HG03175 (cell line): ENCODE measurements at regions not wholly inside any gene's neighbourhood (a gene's known extent, or its start where the extent isn't known, plus 50 kb on each side); places are given as distances from the start of the nearest gene placed in this dataset.
"Not testable (repeated sequence)": the region's sequence is repeated elsewhere in the genome, so short reads cannot be mapped to it uniquely, and the experiment has no call there.

Experiments
- ATAC-seq: cut with Tn5 transposase; IDR thresholded peaks from one replicate; pipeline ENCODE4 v1.9.1; 2021; ENCODE audit warnings: mild to moderate bottlenecking, moderate library complexity; ENCODE audit not compliant: unreplicated experiment

DNA sequence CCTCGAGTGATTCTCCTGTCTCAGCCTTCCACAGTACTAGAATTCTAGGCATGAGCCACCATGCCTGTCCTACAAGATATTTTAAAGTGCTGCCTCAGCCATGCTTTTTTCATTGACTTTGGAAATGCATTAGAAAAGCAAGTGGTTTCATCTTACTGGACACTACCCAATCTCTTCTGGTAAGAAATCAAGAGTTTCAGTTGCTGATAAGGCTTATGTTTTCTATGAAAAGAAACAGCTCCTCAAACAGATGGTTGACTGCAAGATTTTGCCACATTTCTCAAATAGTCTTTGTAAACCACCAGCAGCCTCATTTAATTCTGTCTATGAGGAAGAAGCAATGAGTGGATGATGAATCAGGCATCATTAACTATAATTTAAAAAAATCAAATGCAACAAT, 264.5 kb upstream of the LRP1B start:
- ATAC-seq: no peak

DNA sequence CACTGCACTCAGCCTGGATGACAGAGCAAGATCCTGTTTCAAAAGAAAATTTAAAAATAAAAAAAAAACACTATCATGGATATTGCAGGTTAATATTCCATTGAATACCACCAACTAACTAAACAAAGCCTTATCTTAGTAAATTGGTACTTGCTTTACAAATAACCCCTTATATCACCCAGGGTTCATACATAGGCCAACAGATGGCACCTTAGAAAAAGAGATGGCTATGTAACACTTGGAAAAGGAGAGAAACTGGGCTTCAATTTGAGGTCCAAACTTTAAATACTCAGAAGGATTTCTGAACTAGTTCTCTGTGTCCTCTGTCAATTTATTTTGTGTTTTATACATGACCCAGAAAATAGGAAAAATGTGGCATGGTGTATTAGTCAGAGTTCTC, 249.6 kb upstream of the LRP1B start:
- no peak for ATAC-seq

DNA sequence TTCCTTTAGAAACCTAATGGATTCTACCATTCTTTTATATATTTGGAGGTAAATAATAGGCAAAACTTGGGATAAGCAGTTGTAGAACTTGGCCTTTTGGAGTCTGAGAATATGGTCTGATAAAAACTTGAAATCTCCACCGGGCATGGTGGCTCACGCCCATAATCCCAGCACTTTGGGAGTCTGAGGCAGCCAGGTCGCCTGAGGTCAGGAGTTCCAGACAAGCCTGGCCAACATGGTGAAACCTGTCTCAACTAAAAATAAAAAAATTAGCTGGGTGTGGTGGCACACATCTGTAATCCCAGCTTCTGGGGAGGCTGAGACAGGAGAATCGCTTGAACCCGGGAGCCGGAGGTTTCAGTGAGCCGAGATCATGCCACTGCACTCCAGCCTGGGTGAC, 231.3 kb upstream of the LRP1B start:
- not testable (repeated sequence) for ATAC-seq

DNA sequence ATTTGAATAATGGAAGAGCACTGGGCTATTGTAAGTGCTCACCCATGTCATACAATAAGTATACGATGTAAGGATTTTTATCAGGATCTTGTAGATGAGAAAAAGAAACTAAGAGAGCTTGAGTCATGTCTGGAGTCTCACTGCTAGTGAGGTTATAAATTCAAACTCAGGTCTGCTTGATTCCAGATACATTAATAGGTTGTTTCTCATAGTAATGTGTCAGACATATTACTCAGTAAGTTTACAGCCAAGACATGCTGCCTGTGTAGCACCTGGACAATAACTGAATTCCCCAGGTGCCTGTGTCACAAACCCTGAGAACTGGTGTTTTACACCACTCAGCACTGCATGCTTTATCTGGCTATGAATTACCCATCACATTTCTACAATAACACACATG, 216.9 kb upstream of the LRP1B start:
- ATAC-seq: no peak

DNA sequence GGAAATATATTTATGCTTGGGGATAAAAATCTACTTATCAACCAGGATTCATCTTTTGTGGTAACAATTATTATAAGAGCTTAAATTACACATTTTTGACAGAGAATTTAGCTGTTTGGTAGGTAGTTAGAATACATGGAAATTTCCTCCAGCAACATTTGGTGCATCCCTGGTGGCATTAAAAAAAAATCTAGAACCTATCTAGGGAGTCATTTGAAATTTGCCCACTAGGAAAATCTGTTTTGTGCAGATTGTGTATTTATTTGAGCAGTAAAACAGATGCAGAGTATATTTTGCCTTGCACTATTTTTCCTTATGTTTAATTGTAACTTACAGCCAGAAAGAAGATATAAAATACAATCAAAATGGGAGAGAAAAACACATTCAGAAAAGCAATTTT, 208.4 kb upstream of the LRP1B start:
- ATAC-seq: no peak

DNA sequence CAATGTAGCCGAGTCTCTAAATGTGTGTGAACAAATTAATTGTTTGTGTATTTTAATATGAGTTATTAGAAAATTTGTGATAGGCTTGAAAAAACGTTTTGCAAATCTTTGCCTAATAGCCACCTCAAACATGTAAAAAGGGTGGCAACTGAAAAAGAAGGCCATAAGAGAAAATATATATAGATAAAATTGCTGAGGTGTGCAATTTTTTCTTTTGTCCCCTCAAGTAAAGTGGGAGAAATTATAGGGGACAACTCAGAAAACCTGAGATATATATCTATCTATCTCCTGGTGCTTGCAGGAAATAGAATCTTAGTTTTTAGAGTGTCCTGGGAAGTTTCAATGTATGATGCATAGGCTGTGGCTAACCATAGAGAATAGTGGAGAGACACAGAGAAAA, 201.4 kb upstream of the LRP1B start:
- ATAC-seq: no peak

DNA sequence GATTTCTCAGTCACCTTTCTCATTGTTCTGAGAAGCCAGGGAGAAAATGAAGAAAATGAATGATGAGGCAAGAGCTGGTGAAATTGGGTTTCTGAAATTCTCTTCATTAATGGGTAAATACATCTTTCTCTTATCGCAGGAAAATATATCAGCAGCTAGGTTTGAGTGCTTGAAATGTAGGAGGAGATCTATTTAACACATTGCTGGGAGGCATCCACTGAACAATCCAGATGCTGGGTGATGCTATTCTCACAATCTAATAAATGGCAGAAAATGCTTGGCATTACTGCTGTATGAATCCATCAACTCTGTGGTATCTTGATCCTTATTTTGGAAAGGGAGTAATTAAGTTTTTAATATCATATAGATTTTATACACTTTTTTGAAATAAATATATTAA, 199.6 kb upstream of the LRP1B start:
- no peak for ATAC-seq

DNA sequence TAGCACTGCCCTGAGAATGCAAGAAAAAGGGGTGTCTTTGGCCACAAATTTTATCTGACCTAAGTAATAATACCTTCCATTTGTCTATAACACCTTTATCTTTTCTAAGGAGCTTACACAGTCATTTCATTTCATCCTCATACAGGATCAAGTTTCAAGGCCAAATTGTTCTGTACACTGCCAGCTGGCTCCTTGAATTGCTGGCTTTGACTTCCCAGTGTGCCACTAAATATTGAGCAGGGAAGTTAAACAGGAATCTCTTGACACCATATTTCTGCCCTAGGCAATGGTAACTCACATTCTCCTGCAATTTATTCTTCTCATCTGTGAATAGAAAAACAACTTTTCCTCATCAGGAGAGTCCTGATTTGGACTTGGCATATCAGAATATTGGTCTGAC, 195.1 kb upstream of the LRP1B start:
- no peak for ATAC-seq

DNA sequence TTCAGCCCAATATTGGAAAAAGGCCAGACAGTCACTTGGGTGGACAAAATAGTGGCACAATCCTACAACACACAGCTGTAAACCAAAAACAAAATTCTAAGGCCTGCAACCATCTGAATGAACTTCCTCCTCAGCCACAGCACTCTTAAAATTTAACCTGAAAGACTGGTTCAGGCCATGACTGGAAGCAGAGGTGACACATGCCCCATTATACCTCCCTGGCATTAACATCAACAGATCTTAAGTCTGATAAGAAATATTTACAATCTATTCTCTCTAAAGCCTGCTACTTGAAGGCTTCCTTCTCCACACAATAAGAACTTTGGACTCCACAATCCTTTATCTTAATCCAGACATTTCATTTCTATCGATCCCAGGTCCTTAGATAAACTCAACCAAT, 192.4 kb upstream of the LRP1B start:
- no peak for ATAC-seq

DNA sequence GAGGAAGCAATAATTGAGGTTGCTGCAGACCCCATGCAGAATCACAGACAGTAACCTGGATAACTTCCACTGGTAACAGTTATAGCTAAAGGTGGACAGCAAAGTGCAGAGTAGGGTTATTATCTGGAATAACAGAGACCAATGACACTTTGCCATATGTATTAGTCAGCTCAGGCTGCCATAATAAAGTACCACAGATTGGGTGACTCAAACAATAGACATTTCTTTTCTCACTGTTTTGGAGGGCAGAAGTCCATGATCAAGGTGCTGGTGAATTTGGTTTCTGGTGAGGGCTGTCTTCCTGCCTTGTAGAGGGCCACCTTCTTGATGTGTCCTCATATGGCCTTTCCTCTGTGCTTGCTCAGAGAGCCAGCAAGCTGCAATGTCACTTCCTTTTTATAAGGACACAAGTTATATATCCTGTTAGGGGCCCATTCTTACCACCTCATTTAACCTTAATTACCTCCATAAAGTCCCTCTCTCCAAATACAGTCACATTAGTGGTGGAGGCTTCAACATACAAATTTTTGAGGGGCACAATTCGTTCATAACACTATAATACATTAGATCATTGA, 191.0 kb upstream of the LRP1B start:
- no peak for ATAC-seq

DNA sequence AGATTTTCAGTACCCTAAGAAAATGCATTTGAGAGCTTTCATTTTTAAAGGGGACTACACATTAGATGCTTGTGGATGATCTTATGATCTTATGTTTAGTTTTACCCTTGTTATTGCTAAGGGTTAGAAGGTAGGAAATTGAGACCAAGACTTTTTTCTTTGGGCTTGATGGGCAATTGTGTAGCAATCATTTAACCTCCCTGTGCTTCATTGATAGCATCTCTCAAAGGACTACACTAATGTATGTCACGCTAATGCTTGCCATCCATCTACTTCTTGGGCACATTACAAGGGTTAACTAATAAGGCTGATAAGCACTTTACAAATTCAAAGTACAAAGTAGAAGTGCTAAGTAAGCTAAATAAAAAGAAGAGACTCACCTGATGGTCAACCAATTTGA, 189.3 kb upstream of the LRP1B start:
- no peak for ATAC-seq

DNA sequence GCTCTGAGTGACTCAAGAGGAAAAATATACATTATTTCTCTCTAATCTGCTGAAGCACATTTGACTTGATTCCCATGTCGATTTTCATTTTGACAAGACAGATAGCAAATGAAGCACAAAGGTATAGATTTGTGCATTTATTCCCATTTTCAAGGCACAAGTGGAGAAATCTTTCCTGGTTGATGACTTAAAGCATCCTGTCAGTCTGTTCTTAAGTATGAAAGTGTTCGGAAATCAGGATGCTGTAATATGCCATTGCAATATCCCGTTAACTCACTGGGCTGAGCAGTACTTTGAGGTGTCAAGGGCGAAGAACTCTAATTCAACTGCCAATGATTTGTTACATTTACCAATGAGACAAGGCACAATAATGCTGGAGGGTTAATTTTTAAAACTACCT, 185.2 kb upstream of the LRP1B start:
- ATAC-seq: no peak

DNA sequence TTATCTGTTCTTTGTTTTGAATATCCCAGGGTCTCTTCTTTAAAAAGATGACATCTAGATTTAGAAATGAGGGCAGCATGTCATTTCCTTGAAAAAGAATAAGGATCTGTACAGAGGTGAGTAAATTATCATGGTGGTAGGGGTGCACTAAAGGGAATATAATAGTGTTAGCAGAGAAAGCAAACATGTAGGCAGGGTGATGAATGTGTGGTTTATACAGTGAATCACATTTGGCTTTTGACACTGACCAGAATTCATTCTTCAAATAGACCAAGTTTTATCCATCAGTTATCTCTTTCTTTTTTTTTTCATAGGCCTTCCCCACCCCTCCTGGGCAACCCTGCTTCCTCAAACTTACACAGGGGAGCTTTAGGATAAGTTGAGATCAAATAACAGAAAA, 184.5 kb upstream of the LRP1B start:
- no peak for ATAC-seq

DNA sequence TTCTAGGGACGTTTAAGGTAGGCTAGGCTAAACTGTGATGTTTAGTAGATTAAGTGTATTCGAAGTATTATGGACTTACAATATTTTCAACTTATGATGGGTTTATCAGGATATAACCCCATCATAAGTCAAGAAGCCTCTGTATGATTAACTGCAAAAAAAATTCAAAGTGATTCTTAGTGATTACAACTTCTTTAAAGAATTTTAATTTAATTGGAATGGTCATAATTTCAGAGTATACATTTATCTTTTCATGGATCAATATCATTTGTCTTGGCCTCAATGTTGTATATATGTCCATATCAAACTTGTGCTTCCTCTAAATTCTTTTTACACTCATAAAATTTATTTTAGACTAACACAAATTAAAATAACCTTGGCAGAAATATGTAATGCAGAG, 183.3 kb upstream of the LRP1B start:
- no peak for ATAC-seq

DNA sequence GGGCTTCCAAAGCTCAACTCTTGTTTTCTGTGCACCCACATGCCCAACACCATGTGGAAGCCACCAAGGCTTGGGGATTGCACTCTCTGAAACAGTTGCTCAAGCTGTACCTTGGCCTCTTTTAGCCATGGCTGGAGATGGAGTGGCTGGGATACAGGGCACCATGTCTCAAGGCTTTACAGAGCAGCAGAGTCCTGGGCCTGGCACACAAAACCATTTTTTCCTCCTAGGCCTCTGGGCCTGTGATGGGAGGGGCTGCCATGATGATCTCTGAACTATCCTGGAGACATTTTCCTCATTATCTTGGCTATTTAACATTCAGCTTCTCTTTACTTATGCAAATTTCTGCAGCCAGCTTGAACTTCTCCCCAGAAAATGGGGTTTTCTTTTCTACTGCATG, 179.7 kb upstream of the LRP1B start:
- no peak for ATAC-seq

DNA sequence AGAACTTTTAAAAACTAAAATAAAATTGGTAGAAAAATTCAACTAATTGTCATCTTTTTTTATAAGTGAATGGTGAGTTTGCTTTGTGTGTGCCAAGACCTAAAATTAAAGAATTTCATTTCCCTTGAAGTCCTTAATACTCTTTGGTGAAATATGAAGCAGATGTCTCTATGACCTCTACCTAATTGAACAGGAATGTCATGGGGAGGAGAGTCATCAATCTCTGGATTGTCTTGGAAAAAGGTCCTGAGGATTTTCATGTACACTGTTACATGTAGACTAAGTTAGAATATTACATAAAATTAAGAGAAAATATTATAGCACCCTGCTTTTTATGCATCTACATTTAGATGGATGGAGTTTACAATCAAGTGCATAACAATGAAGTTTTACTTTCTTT, 177.9 kb upstream of the LRP1B start:
- ATAC-seq: no peak

DNA sequence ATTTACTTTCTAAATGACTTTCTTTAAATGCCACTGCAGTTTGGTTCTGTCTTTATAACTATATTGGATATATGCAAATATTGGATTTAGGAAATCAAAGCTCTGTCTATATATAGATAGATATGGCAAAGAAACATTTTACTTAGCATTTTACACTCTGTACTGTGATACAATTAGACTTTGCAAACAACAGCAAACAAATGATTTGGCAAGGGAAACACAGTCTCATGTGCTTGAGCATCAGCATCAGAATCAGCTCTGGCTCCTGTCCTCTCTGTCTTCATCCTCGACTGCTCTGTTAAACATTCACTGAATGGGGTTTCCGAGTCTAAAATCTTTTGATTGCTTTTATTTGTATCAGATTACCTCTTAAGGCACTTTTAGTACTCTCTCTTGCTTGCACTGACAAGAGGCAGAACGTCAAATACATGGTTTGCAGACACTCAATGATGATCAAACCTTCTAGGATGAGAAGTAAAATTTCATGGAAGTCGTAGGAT, 176.8 kb upstream of the LRP1B start:
- ATAC-seq: no peak

DNA sequence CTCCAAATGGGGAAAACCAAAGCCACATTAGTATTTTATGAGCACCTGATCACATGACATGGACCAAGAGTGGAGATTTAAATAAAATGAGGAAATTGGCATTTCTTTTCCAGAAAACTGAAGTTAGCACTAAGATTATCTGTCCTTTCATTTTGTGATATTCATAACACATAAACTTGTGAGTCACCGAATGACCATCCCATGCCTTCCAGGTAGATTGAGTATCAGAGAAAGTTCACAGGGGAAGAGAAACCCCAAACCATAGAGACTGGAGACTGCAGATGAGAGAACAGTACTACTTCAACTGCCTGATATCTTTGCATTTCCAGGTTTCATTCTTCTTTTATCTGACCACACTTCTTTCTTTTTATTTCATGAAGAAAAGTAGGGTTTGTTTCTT, 176.3 kb upstream of the LRP1B start:
- no peak for ATAC-seq

DNA sequence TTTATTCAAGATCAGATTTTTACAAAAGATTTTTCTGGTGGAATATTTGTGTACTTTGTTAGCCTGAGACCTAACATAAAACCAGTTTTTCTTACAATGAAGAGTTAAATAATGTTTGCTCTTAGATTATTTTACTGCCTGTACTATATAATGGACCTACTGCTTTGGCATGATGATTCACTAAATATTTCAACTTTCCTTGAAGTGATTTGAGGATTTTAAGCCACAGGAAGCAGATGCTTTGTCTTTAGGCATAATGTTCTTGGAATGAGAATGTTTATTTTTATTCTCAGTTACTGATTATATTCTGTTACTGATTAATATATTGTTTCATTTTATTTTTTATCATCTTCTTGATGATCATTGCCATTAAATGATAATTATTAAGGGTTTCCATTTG, 175.3 kb upstream of the LRP1B start:
- no peak for ATAC-seq

DNA sequence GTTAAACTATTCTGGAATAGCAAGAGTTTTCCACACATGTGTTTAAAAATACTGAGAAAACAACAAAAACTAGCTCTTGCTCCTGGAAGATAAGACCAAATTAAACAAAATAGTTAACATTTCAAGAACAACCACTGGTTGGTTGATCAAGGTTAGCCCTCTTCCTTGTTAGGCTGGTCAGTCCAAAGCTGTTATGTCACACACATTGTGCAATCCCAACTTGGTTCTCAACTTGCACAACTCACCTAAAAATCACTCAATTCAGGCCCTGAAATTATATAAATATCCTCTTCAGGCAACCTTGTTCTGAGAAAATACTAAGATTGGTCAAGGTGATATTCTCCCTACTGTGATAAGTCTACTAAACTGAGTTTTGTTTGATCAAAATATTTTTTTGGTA, 169.7 kb upstream of the LRP1B start:
- no peak for ATAC-seq

DNA sequence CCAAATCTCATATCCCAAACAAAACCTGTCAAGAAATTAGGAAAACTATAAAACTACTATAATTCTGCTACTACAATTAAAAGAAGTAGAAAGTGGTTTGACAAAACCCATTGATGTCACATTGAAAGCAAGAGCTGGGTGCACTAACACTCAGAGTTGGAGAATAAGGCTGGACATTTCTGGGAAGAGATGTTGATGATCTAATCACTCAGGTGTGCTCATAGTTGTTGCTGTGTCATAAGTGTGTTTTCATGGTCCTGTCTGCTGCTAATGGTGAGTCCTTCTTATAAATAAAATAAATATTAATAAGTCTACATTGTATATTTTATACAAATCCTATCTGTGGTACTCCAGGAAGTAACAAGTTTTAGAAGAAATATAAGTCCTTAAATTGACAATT, 168.2 kb upstream of the LRP1B start:
- ATAC-seq: no peak

DNA sequence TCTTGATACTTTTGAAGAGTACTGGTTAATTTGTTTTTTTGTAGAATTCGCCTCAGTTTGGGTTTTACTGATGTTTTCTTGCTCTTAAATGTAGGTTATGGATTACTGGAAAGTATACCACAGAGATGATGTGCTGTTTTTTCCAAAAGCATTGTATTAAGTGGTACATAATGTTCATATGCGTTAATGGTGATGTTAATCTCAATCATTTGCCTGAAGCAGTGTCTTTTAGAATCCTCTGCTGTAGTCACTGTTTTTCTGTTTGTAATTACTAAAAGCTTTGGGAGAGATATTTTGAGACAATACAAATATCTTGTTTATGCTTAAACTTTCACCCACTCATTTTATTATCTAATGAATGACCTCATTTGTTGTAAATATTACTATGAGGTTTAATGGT, 163.4 kb upstream of the LRP1B start:
- no peak for ATAC-seq

DNA sequence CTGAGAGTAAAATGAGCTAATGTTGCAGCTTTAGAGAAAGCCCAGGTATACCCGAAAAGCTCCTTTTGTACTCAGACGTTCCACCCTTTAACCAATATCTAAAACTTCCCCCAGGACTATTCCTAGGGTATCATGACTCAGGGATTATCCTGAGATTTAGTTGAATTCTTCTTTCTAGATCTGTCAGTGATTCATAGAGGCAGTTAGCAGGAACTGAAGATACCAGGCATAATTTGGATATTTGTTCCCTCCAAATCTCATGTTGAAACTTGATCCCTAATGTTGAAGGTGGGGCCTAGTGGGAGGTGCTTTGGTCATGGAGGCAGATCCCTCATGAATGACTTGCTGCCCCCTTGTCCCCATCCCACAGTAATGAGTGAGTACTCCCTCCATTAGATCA, 161.2 kb upstream of the LRP1B start:
- ATAC-seq: no peak

DNA sequence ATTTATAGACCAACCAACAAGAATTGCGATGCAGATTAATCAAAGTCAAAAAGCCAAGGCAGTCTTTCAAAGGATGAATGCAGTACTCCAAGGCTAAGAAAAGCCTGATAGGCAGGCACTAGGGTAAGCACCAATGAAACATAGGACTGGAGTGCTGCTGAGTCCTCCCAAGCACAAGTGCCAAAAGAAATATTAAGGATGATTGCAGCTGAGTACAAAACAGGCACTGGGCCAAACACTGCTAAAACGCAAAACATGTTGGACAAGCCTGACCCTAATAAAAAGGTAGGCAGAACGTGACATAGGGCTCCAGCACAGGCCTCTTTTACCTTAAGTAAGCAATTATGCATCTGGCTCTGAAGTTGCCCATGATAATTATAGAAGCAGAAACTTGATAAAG, 160.1 kb upstream of the LRP1B start:
- no peak for ATAC-seq
